PC-9 (cell line): ENCODE measurements at regions not wholly inside any gene's neighbourhood (a gene's known extent, or its start where the extent isn't known, plus 50 kb on each side); places are given as distances from the start of the nearest gene placed in this dataset.

ENCODE experiments used
- CTCF ChIP-seq: fragments of 200-600 bp; sonication (generic); conservative IDR thresholded peaks from 2 replicates; pipeline ENCODE4 v1.6.1; 2017; ENCODE audit warnings: mixed run types, antibody characterized with exemption, mild to moderate bottlenecking, moderate library complexity
- EZH2 ChIP-seq: fragments of 200-600 bp; sonication (generic); IDR thresholded peaks from 2 replicates; pipeline ENCODE4 v1.8.0; 2017; ENCODE audit warnings: antibody characterized with exemption, low read depth

DNA sequence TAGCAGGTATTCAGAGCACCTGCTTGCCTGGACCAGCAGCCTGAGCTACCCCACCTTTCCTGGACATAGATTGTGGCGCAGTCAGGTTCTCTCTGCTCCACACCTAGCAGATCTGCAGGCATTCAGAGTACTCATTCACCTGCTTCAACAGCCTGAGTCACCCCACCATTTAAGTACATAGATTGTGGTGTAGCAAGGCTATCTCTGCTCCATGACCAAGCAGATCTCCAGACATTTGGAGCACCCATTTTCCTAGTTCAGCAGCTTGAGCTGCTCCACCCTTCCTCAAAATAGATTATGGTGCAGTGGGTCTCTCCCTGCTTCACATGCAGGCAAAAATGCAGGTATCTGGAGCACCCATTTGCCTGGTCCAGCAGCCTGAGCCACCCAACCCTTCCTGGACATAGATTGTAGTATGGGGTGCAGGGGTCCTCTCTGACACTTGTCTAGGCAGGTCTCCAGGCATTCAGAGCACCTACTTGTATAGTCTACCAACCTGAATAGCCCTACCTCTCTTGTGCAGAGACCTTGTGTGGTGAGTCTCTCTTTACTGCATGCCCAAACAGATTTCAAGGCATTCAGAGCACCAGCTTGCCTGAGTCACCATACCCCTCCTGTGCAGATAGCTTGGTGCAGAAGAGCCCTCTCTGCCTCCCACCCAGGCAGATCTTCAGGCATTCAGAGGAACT, 466.0 kb upstream of the THBS1 start:
- TF ChIP-seq CTCF (no peak), EZH2 (no peak)
